HG03565 (cell line): ENCODE measurements at regions not wholly inside any gene's neighbourhood (a gene's known extent, or its start where the extent isn't known, plus 50 kb on each side); places are given as distances from the start of the nearest gene placed in this dataset.
"Not testable (repeated sequence)": the region's sequence is repeated elsewhere in the genome, so short reads cannot be mapped to it uniquely, and the experiment has no call there.

Experiments used
- ATAC-seq: cut with Tn5 transposase; IDR thresholded peaks from one replicate; pipeline ENCODE4 v1.9.1; 2021; ENCODE audit warnings: mild to moderate bottlenecking, moderate library complexity; ENCODE audit not compliant: unreplicated experiment

DNA sequence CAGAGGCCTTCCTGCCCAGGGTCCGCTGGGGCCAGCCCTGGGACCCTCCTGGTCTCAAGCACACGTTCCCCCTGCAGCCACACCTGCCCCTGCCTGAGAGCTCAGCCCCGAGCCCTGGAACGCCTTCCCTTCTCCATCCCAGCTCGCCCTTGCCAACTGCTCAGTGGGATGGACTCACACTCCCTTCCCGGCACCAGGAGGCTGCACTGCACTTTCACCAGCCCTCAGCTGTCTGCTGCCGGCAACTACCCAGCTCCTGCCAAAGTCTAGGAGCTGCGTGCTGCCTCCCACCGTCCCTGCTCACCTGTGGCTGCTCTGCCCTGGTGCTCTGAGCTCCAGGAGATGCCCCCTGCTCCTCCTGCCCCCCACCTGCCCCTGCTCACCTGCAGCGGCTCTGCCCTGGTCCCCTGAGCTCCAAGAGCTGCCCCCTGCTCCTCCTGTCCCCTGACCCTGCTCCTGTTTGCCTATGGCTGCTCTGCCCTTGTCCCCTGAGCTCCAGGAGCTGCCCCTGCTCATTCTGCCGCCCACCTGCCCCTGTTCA lies 246.4 kb downstream of the TMEM121 start:
- not testable (repeated sequence) for ATAC-seq

- no peak for ATAC-seq
Measured at GRCh38 chr14:105773584-105773983, 247.2 kb downstream of the TMEM121 start.

DNA sequence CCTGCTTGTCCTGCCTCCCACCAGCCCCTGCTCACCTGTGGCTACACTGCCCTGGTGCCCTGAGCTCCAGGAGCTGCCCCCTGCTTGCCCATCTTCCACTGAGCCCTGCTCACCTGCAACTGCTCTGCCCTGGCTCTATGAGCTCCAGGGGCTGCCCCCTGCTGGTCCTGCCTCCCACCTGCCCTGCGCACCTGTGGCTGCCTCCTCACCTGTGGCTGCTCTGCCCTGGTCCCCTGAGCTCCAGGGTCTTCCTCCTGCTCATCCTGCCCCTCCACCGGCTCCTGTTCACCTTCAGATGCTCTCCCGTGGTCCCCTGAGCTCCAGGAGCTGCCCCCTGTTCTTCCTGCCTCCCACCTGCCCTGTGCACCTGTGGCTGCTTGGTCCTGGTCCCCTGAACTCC lies 247.6 kb downstream of the TMEM121 start:
- ATAC-seq = no peak

GRCh38 chr14:105774585-105775348 lies 248.4 kb downstream of the TMEM121 start:
- ATAC-seq = not testable (repeated sequence)

GRCh38 chr14:105775349-105775923 lies 249.1 kb downstream of the TMEM121 start:
- ATAC-seq = not testable (repeated sequence)

GRCh38 chr14:105776112-105776511 lies 249.7 kb downstream of the TMEM121 start:
- ATAC-seq = not testable (repeated sequence)

GRCh38 chr14:105776924-105777323 lies 250.5 kb downstream of the TMEM121 start:
- no peak for ATAC-seq

DNA sequence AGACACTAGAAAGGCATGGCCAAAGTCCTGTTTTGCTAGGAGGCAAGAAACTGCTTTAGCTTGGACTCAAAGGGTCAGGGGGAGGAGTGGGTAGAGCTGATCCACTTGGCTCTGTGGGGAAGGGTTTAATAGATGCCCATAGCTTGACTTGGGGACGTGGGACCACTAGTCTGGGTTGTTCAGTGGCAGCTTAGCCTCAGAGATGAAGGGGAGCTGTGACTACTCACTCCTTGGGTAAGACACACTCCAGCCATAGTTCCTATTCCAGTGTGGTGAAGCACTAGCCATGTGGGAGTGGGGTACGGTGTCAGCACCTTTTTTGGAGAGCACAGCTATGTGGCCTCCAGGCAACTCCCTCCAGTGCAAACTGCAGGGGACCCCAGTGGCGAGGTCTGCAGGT lies 257.3 kb downstream of the TMEM121 start:
- ATAC-seq = no peak

DNA sequence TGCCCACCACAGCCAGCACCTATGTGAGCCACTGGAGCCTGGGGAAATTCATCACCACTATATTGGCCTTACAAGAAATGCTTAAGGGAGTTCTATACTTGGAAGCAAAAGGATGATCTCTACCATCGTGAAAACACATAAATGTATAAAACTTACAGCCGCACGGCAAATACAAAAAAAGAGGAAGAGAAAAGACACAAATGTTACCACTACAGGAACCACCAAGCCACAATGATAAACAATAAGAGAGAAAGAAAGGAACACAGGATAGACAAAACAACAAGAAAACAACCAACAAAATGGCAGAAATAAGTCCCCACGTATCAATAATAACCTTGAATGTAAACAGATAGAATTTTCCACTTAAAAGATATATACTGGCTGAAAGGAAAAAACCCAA lies 267.5 kb downstream of the TMEM121 start:
- no peak for ATAC-seq

DNA sequence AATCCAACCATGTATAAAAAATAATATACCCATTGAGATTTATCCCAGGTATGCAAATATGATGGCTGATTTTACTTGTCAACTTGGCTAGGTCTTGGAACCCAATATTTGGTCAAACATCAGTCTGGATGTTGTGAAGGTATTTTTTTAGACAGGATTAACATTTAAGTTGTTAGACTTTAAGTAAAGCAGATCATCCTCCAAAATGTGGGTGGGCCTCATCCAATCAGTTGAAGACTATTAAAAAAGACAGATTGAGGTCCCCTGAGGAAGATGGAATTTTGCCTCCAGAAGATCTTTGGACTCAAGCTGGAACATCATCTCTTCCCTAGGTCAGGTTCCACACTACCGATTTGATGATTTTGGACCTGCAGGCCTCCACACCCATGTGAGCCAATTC lies 271.2 kb downstream of the TMEM121 start:
- no peak for ATAC-seq

- ATAC-seq = no peak
Measured at GRCh38 chr14:105805701-105806100, 279.3 kb downstream of the TMEM121 start.

DNA sequence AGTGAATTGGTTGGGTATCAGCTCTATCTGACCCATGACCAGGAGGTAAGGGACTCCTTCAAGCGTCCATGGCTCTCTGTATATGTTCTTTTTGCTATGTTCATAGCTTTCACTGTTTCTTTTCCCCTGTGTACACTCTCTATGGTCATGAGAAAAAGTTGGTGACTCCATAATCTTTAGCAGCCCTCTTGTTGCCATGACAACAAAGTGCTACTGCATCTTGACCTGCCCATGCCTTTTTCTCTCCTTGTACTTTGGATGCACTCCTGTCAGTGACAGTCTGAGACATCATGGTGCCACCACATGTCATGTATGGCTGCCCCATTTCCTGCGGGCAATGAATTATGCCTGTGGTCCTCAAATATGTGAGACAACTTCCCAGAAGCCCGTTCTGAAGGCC lies 280.2 kb downstream of the TMEM121 start:
- no peak for ATAC-seq

- no peak for ATAC-seq
Measured at GRCh38 chr14:105817971-105818711, 291.8 kb downstream of the TMEM121 start.

- ATAC-seq = no peak
Measured at GRCh38 chr14:105818712-105819005, 292.3 kb downstream of the TMEM121 start.

DNA sequence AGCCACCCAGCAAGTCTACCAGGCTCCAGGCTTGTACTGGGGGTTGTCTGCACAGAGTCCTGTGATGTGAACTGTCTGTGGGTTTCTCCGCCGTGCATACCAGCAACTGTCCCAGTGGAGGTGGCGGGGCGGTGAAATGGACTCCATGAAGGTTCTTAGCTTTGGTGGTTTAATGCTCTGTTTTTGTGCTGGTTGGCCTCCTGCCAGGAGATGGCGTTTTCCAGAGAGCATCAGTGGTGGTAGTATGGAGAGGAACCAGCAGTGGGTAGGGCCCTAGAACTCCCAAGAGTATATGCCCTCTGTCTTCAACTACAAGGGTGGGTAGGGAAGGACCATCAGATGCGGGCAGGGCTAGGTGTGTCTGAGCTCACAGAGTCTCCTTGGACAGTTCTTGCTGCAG lies 303.8 kb downstream of the TMEM121 start:
- ATAC-seq = no peak

GRCh38 chr14:105836160-105836559 lies 309.8 kb downstream of the TMEM121 start:
- ATAC-seq = no peak

- ATAC-seq = no peak
Measured at GRCh38 chr14:105836730-105837129, 310.3 kb downstream of the TMEM121 start.

- ATAC-seq = no peak
Measured at GRCh38 chr14:105837349-105838063, 311.1 kb downstream of the TMEM121 start.

GRCh38 chr14:105838107-105838506 lies 311.7 kb downstream of the TMEM121 start:
- no peak for ATAC-seq

GRCh38 chr14:105838591-105839424 lies 312.4 kb downstream of the TMEM121 start:
- no peak for ATAC-seq
